Mononuclear cell (primary cell): ENCODE measurements at regions not wholly inside any gene's neighbourhood (a gene's known extent, or its start where the extent isn't known, plus 50 kb on each side); places are given as distances from the start of the nearest gene placed in this dataset.

ENCODE experiments used
- H3K27me3 ChIP-seq: 2 replicates; pipeline ENCODE4 v1.6.0; 2011; ENCODE audit warnings: low read length, control low read depth; ENCODE audit not compliant: insufficient read depth
- H3K4me1 ChIP-seq: 2 replicates; pipeline ENCODE4 v1.5.1; 2011; ENCODE audit warnings: mild to moderate bottlenecking, low read length, control low read depth; ENCODE audit not compliant: insufficient read depth
- H3K4me3 ChIP-seq: 2 replicates; pipeline ENCODE4 v1.5.1; 2011; ENCODE audit warnings: mild to moderate bottlenecking, low read length, moderate library complexity
- H3K9me3 ChIP-seq: 2 replicates; pipeline ENCODE4 v1.5.1; 2011; ENCODE audit warnings: low read depth, mild to moderate bottlenecking, control low read depth, low read length

GRCh38 chr1:199113265-199113869, 474.5 kb downstream of the PTPRC start:
- H3K4me1 ChIP-seq, result no peaks in the 10 kb centered on the region
- H3K9me3 ChIP-seq, result no peaks in the 10 kb centered on the region
- H3K4me3 ChIP-seq, result no peak overlapping the region
- no peaks in the 10 kb centered on the region for H3K27me3 ChIP-seq

DNA sequence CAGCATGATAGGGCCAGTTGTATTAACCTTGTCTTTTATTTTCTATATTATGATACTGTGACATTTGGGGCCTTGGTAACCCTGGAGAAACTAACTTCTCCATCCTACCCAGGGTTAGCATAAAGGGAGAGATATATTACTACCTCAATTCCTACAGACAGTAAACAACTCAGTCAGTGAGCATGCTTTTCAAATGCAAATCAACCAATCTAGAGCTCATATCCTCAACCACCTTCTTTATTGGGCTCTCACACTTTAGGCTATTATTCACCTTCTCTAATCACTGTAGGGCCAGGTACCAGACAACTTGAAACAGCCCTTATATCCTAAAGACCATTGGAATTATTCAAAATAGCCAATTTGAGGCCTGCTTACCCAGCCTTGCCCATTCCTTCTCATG, 477.6 kb downstream of the PTPRC start:
- no peak overlapping the region for H3K4me3 ChIP-seq
- H3K9me3 ChIP-seq, result no peaks in the 10 kb centered on the region
- H3K4me1 ChIP-seq, result no peaks in the 10 kb centered on the region
- no peaks in the 10 kb centered on the region for H3K27me3 ChIP-seq

- Histone ChIP-seq H3K27me3 (no peaks in the 10 kb centered on the region), H3K4me3 (no peak overlapping the region), H3K4me1 (no peaks in the 10 kb centered on the region), H3K9me3 (no peaks in the 10 kb centered on the region)
Observed at GRCh38 chr1:199121047-199121446, 482.2 kb downstream of the PTPRC start.

GRCh38 chr1:199122085-199122484, 483.2 kb downstream of the PTPRC start:
- Histone ChIP-seq H3K27me3 (no peaks in the 10 kb centered on the region), H3K4me1 (no peaks in the 10 kb centered on the region), H3K9me3 (no peaks in the 10 kb centered on the region), H3K4me3 (no peak overlapping the region)

GRCh38 chr1:199122532-199123311, 483.9 kb downstream of the PTPRC start:
- Histone ChIP-seq H3K4me3 (no peak overlapping the region), H3K9me3 (no peaks in the 10 kb centered on the region), H3K4me1 (no peaks in the 10 kb centered on the region), H3K27me3 (no peaks in the 10 kb centered on the region)

GRCh38 chr1:199123615-199124014, 484.8 kb downstream of the PTPRC start:
- no peak overlapping the region for H3K4me3 ChIP-seq
- H3K4me1 ChIP-seq, result no peaks in the 10 kb centered on the region
- H3K27me3 ChIP-seq, result no peaks in the 10 kb centered on the region
- no peaks in the 10 kb centered on the region for H3K9me3 ChIP-seq

DNA sequence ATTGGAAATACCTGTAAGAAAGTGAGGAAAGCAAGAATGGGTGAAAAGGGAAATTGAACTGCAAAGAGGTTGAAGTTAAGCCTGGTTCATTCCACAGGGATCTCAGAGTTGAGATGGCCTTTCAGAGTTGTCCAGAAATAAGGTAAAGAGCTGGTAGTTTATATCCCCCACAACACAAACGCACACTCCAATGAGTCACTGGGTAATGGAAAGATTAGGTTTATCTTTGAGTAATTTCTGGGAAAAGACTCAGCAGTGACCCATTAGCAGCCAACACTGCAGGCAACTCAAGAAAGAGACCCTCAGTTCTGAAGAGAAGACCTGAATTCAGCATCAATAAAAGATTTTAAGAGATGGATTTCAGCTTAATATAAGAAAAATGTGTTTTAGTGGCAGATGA, 485.5 kb downstream of the PTPRC start:
- no peaks in the 10 kb centered on the region for H3K27me3 ChIP-seq
- H3K4me1 ChIP-seq, result no peaks in the 10 kb centered on the region
- H3K9me3 ChIP-seq, result no peaks in the 10 kb centered on the region
- no peak overlapping the region for H3K4me3 ChIP-seq

DNA sequence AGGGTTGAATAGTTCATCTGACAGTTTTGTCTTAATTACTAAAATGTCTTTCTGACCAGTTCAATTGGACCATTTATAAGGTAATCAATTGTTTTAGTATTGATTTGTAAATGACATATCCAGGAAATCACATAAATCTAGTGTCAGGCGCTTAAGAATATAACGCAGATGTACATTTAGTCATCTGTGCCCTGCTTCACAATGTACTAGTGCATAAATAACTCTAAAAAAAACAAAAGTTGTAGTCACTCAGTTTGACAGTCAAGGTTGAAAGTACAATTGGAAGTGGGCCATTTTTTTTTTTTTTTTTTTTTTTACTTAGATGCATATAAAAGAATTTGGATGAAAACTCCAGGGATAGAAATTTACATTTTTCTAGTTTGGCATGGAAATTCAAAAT, 490.4 kb downstream of the PTPRC start:
- Histone ChIP-seq H3K4me3 (no peak overlapping the region), H3K4me1 (no peaks in the 10 kb centered on the region), H3K27me3 (no peaks in the 10 kb centered on the region), H3K9me3 (no peaks in the 10 kb centered on the region)

GRCh38 chr1:199132006-199132405, 493.2 kb downstream of the PTPRC start:
- no peaks in the 10 kb centered on the region for H3K4me1 ChIP-seq
- H3K4me3 ChIP-seq, result no peak overlapping the region
- no peaks in the 10 kb centered on the region for H3K27me3 ChIP-seq
- H3K9me3 ChIP-seq, result no peaks in the 10 kb centered on the region

DNA sequence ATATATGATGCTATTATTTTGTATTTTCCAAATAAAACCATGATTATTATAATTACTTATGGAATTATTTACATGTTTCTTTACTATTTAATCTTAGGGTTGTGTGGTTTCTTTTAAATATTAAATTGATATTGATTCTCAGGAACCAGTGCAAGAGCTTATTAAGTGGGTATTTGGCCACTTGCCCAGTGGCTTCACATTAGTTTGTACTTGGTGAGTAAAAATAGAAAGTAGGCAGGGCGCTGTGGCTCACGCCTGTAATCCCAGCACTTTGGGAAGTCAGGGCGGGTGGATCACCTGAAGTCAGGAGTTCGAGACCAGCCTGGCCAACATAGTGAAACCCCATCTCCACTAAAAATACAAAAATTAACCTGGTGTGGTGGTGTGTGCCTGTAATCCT, 497.1 kb downstream of the PTPRC start:
- Histone ChIP-seq H3K27me3 (no peaks in the 10 kb centered on the region), H3K4me1 (no peaks in the 10 kb centered on the region), H3K4me3 (no peak overlapping the region), H3K9me3 (no peaks in the 10 kb centered on the region)

- Histone ChIP-seq H3K9me3 (no peaks in the 10 kb centered on the region), H3K27me3 (no peaks in the 10 kb centered on the region), H3K4me1 (no peaks in the 10 kb centered on the region), H3K4me3 (no peak overlapping the region)
Observed at GRCh38 chr1:199138061-199138460, 499.2 kb downstream of the PTPRC start.

DNA sequence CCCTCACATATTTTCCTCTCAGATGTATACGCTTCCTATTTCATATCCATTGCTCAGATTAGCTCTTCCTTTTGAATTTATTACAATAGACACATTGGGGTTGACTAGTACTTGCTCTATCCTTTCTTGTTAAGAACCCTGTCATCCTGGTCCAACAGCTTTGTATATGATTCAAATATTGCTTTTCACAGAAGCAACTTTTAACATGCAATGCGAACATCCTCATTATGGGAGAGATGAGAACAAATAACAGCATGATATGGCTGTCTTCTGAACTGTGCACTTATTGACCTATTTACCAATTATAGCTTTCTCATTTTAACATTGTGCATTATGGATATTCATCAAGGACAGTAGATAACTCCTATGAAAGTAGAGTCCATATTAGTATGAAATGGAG, 510.8 kb downstream of the PTPRC start:
- no peaks in the 10 kb centered on the region for H3K9me3 ChIP-seq
- H3K27me3 ChIP-seq, result peaks cover 15% of the 10 kb centered on the region
- H3K4me1 ChIP-seq, result no peaks in the 10 kb centered on the region
- H3K4me3 ChIP-seq, result no peak overlapping the region

DNA sequence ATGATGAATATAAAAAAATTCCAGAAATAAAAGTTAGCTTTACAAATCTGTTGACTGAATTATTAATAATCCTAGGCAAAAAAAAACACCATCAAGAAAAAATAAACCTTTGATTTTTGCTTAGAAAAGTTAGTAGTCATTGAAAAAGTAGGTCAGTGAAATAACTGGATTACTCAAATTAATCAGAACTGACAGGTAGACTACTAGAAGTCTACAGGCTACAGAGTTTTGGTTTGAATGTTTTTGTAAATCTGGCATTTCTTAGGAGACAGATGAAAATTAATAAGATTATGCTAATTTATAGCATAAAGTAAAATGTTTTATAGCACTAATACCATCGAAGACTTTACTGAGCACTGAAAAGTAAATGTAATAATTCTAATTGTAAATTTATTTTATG, 511.9 kb downstream of the PTPRC start:
- Histone ChIP-seq H3K4me3 (no peak overlapping the region), H3K27me3 (peaks cover 14% of the 10 kb centered on the region), H3K9me3 (no peaks in the 10 kb centered on the region), H3K4me1 (no peaks in the 10 kb centered on the region)

DNA sequence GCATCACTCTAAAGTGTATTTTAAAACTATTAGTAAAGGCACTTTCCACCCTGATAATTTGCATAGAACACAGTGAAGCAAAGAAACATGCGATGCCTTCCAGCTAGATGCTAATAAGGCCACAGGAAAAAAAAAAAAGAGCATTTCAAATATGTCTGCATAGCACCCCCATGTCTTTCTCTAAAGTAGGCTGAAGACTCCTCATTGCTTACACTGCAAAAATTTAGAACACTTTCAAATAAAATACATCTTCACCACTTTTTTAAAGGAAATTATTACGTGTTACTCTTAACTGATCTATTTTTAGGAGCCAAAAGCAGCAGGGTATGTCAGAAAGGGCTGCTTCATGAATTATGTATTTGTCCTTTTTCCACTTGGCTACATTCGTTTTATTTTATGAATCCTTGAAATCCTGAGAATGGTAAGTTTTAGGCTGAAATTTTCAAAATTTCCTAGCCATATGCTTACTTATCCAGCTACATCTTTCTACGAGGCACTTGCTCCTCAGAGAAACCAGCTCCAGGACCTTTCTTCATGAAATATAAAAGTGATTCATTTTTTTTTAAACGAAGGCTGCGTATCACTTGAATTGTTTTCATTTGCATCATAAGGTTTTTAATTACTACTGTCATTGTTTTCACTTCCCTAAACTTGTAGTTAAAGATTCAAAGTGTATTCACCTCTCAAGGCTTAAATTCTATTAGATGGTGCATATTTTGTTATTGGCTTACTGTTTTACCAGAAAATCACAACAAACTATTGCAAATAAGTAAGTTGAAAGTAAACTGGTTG, 513.0 kb downstream of the PTPRC start:
- H3K4me3 ChIP-seq, result no peak overlapping the region
- H3K27me3 ChIP-seq, result peaks cover 13% of the 10 kb centered on the region

DNA sequence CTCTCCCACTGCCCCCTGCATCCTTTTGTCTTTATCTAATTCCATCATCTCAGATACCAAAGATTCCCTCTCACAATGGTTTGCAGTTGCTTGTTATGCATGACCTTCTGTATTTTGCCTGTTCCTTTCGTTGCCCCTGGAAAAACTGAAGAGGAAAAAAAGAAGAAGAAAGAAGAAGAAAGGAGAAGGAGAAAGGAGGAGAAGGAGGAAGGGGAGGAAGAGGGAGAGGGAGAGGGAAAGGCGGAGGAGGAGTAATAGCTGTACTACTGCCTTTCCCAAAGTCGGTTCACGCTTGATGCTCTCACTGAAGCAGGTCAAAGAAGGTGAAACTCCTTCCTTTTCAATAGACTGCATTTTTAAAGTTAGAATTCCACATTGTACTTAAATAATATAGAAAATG, 513.8 kb downstream of the PTPRC start:
- H3K27me3 ChIP-seq, result peaks cover 7% of the 10 kb centered on the region
- H3K4me3 ChIP-seq, result no peak overlapping the region
- no peaks in the 10 kb centered on the region for H3K9me3 ChIP-seq
- no peaks in the 10 kb centered on the region for H3K4me1 ChIP-seq

More for the DNA sequence above, 513.0 kb downstream of the PTPRC start:
- Histone ChIP-seq H3K9me3 (no peaks in the 10 kb centered on the region), H3K4me1 (no peaks in the 10 kb centered on the region)
